Smooth muscle cell of the brain vasculature (primary cell): ENCODE measurements at regions not wholly inside any gene's neighbourhood (a gene's known extent, or its start where the extent isn't known, plus 50 kb on each side); places are given as distances from the start of the nearest gene placed in this dataset.
"Not testable (repeated sequence)": the region's sequence is repeated elsewhere in the genome, so short reads cannot be mapped to it uniquely, and the experiment has no call there.

Experiments used
- DNase-seq: peaks from one replicate; pipeline ENCODE4 v3.0.0-alpha.2; 2012; ENCODE audit warnings: low read depth, low spot score

- DNase-seq, result peak; percentile 43
Observed at GRCh38 chr5:36739751-36740221, 133.4 kb downstream of the SLC1A3 start.

DNA sequence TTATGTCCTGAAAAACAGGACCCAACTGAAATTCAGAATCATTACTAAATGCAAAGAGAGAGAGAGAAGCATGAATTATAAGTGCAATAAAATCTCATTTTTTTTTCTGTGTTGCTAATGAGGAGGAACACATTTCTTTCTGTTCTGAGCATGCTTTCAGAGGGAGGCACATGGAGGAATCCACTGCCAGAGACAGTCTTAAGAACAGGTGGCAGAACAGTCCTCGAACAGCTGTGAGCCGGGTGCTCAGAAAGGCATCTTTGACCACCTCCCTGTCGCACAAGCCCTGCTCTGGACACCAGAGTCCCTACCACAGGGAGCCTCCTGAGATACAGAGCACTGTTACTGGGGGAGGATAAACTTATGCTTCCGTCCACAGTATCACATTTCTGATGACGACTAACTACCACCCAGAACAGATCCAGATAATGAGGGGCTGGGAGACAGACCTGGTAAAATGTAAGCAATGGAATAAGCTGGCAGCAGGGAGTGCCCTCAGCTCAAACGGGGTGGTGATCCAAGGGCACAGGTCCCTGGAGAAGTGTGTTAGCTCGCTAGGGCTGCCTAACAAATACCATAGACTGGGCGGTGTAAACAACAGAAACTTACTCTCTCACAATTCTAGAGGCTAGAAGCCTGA lies 134.0 kb downstream of the SLC1A3 start:
- no peak for DNase-seq

- DNase-seq, result no peak
Observed at GRCh38 chr5:36741128-36741527, 134.7 kb downstream of the SLC1A3 start.

DNA sequence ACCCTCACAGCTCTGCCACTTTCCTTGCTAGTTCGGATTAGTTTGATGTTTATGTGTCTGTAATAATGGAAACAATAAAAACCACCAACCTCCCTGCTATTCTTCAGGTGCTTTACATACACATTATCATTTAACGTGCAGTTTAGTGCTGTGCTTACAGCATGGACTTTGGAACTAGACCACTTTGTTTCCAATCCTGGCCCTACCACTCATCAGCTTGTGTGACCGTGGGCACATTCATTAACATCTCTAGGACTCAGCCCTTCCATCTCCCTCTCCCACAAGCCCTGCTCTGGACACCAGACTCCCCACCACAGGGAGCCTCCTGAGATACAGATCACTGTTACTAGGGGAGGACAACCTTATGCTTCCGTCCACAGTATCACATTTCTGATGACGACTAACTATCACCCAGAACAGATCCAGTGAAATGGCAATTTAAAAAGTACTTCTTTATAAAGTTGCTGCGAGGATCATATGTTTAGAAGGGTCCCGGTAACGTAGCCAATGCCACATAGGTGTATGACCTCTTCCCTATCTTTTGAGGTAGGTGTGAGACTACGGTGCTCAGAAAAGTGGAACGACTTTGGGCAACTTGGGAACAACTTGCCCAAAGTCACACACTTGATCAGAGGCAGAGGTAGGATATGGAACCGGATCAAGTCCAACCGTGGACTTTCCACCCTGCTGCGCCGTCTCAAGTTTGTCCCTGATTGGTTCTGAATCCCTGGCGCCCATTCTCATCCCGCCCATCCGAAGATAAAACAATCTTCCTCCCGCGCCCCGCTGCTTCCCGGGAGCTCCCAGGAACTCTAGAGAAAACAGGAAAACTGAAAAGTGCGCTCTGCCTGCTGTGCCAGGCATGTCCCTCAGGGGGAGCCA lies 132.4 kb upstream of the NIPBL start:
- no peak for DNase-seq

DNA sequence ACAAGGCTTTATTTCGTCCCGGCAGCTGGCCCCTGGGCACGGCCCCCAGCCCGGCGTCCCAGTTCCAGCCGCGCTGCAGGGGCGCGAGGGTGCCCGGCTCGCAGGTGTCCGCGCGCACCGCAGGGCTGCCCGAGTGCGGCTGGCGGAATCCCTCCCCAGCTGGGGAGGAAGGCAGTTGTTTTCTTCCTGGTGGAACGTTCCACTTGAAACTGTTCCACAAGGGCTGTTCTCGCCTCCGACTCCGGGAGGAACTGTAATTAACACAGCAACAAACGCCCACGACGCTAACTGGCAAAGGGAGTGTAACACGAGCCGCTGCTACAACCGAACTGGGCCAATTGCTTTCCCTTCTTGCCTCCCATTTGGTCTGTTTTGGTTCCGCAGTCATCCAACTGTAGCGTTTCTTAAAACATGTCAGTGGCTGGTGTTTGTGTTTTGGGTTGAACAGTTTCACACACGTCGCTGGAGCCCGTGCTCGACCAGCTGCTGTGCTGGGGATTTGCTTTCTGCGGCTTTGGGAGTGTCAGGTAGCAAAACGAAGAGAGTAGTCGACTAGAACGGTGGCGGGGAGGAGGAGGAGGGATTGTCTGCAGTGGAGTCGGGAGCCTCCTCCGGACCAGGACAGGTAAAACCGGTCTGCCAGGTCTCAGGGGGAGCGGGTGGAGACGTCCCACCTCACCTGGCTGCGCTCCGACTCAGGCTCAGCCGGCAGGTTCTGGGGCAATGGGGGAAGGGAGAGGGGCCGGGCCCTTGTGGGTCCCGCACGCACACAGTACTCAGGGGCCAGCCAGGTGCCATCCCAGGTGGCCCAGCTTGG lies 131.6 kb upstream of the NIPBL start:
- DNase-seq, result no peak

DNA sequence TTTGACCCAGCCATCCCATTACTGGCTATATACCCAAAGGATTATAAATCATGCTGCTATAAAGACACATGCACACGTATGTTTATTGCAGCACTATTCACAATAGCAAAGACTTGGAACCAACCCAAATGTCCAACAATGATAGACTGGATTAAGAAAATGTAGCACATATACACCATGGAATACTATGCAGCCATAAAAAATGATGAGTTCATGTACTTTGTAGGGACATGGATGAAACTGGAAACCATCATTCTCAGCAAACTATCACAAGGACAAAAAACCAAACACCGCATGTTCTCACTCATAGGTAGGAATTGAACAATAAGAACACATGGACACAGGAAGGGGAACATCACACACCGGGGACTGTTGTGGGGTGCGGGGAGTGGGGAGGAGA lies 128.8 kb upstream of the NIPBL start:
- not testable (repeated sequence) for DNase-seq

GRCh38 chr5:36751886-36752285 lies 124.7 kb upstream of the NIPBL start:
- DNase-seq, result no peak

- no peak for DNase-seq
Observed at GRCh38 chr5:36755342-36755741, 121.2 kb upstream of the NIPBL start.

GRCh38 chr5:36755920-36756488 lies 120.6 kb upstream of the NIPBL start:
- no peak for DNase-seq

GRCh38 chr5:36756848-36757247 lies 119.7 kb upstream of the NIPBL start:
- DNase-seq, result no peak

DNA sequence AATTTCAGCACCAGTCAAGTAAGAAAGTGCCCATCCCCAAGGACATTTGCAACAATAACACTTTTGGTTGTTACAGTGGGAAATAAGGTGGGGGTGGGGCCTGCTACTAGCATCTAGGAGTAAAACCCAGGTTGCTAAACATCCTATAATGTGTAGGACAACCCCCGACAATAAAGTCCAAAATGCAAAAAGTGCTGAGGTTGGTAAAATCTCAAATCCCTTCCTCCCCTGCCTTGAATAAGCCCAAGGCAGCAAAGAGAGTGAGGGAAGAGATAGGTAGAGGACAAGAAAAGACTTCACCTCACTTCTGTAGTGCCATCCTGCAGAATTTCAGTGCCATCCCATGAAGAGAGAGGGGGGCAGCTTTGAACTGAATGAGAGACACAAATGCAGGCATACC lies 117.5 kb upstream of the NIPBL start:
- DNase-seq, result no peak

DNA sequence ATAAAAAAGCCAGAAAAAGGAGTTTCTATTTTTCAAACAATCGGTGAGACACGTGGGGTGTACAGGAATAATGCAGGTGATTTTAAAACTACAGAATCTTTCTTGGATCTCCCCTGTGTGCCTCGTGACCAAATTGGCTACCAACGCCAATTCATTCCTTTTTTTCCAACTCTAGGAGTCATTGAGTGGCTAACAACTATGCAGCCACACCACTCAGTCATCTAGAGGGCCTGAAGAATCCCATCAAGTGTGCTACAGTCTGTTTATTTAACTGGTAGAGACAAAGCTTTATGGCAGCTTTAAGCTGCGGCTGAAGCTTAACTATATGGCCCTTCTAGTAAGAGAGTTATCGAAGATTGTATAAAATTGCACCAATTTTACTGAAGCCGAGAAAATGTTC lies 113.1 kb upstream of the NIPBL start:
- no peak for DNase-seq

- DNase-seq, result no peak
Observed at GRCh38 chr5:36765876-36766275, 110.7 kb upstream of the NIPBL start.

GRCh38 chr5:36766981-36767380 lies 109.6 kb upstream of the NIPBL start:
- DNase-seq, result no peak

- DNase-seq, result no peak
Observed at GRCh38 chr5:36768450-36768849, 108.1 kb upstream of the NIPBL start.

- no peak for DNase-seq
Observed at GRCh38 chr5:36769129-36769770, 107.3 kb upstream of the NIPBL start.

DNA sequence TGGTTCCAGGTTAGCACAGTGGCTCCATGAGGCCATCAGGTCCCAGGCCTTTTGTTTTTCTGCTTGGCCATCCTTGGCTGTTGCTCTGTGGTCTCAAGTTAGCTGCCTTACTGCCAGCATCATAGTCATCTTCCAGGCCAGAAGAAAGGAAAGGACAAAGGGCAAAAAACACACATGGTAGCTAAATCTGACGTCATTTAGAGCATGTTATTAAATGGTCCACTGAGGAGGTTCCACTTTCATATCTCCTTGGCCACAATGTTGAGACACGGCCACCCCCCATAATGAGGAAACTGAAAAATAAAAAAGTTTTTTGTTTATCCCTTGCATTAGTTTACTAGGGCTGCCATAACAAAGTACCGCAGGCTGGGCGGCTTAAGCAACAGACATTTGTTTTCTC lies 106.4 kb upstream of the NIPBL start:
- DNase-seq, result no peak

GRCh38 chr5:36772276-36773140 lies 104.1 kb upstream of the NIPBL start:
- no peak for DNase-seq

GRCh38 chr5:36777105-36777757 lies 99.3 kb upstream of the NIPBL start:
- no peak for DNase-seq

DNA sequence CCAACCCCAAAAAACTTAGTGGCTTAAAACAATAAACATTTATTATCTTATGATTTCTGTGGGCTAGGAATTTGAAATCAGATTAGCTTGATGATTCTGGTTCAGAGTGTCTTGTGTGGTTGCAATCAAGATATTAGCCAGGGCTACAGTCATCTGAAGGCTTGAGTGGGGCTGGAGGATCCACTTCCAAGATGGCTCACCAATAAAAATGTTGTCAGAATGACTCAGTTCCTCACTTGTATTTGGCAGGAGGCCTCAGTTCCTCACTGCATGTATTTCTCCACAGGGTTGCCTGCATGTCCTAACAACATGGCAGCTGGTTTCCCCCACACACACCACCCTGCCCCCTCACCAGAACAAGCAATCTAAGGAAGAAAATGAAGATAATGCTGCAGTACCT lies 98.2 kb upstream of the NIPBL start:
- no peak for DNase-seq
